GM12892 (cell line): ENCODE measurements at regions not wholly inside any gene's neighbourhood (a gene's known extent, or its start where the extent isn't known, plus 50 kb on each side); places are given as distances from the start of the nearest gene placed in this dataset.
A peak's percentile ranks its signal among the peaks of the same experiment; 100 is the strongest.
"Not testable (repeated sequence)": the region's sequence is repeated elsewhere in the genome, so short reads cannot be mapped to it uniquely, and the experiment has no call there.

ENCODE experiments used
- DNase-seq: peaks from one replicate; pipeline ENCODE4 v3.0.0; 2011; ENCODE audit not compliant: insufficient read length
- FAIRE-seq: peaks from 2 replicates; lab custom pipeline; 2011; peaks lifted over from hg19 to GRCh38; lab: Jason Lieb, UNC

DNA sequence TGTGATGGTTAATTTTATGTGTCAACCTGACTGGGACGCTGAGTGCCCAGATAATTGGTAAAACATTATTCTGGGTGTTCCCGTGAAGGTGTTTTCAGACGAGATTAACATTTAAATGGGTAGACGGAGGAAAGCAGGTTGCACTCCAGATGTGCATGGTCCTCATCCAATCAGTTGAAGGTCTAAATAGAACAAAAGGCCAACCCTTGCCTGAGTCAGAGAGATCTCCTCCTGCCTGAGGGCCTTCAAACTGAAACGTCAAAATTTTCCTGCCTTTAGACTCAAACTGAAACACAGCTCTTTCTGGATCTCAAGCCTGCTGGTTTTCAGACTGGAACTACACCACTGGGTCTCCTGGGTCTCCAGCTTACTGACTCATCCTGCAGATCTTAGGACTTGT lies 73.5 kb downstream of the NPIPA8 start:
- DNase-seq, FAIRE-seq: not testable (repeated sequence)

DNA sequence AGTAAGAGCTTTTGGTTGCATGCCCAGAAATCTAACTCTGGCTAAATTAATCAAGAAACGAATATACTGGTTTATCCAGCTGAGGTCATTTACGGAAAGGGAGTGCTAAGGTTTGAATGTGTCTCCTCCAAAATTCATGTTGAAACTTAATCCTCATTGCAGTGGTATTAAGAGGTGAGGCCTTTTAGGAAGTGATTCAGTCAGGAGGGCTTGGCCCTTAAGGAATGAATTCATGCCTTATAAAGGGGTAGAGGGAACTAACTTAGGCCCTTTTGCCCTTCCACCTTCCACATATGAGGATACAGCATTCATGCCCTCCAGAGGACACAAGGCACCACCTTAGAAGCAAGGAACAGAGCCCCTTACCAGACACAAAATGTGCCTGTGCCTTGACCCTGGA lies 74.7 kb downstream of the NPIPA8 start:
- FAIRE-seq, DNase-seq: not testable (repeated sequence)

DNA sequence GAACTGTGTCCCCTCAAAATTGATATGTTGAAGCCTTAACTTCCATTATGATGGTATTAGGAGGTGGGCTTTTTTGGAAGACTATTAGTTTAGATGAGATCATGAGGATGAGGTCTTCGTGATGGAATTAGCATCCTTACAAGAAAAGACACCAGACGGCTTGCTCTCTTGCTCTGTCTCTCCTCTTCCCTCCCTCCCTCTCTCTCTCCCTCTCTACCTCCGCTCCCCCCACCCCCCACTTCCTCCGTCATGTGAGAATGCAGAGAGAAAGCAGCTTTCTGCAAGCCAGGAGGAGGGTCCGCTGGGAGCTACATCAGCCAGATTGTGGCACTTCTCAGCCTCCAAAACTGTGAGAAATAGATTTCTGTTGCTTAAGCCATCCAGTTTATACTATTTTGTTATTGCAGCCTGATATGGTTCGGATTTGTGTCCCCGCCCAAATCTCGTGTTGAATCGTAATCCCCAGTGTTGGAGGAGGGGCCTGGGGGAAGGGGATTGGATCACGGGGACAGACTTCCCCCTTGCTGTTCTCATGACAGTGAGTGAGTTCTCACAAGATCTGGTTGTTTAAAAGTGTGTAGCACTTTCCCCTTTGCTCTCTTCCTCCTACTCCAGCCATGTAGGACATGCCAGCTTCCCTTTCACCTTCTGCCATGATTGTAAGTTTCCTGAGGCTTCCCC lies 76.9 kb downstream of the NPIPA8 start:
- FAIRE-seq: not testable (repeated sequence)

DNA sequence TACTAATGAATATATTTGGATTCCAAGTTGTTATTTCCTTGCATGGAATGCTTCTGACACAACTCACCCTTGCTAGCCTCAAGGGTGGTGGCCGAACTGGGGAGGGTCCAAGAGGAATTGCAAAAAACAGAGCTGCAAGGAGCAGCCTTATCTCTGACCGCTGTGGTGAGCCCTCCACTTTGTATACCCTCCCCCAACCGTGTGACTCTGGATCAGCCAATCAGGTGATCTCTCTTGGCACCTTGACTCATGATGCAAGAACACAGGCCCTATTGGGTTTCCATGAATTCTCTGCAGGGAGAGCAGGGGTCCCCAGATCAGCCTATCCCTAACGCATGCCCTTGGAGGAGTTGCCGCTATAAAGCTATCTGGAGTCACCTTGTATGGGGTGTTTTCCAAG lies 83.6 kb downstream of the NPIPA8 start:
- FAIRE-seq, DNase-seq: not testable (repeated sequence)

More for the DNA sequence above, 76.9 kb downstream of the NPIPA8 start:
- DNase-seq: not testable (repeated sequence)

DNA sequence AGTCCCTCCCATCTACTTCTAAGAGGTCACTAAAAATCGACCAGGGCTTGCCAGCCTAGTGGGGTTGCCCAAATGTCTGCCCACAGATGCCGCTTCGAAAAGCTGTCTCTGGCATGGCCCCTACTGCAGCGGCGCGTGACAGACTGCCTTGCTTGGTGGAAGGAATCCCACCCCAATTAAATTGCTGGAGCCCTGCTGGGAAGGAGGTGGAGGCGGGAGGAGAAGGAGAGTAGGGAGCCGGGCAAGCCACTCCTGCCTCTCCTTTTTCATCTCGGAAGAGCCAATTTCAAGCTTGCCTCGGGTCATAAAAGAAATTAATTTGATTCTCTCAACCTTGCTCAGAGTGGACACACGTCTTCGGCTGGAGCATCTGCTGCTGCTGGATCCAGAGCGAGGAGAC lies 106.0 kb downstream of the NPIPA8 start:
- DNase-seq, FAIRE-seq: not testable (repeated sequence)

GRCh38 chr16:18222054-18223009 lies 114.2 kb downstream of the NPIPA8 start:
- not testable (repeated sequence) for FAIRE-seq, DNase-seq

DNA sequence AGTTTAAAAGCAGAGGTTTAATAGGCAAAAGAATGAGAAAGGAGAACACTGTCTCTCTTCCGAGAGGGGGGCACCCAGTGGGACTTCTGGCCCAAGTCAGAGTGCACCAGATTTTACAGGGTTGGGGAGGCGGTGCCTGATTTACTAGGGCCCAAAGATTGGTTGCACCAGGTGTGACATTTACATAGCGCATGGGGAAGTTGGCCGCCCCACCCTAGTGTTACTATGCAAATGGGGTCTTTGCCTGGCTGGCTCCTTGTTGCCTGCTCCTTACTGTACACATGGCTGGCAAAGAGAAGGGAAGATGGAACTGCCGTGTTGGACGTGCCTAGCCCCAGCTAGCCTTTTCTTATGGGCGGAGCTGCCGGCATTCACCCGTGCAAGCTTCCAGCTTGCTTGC lies 118.8 kb downstream of the NPIPA8 start:
- not testable (repeated sequence) for FAIRE-seq

GRCh38 chr16:18216814-18217213 lies 119.7 kb downstream of the NPIPA8 start:
- FAIRE-seq, DNase-seq: not testable (repeated sequence)

More for the DNA sequence above, 118.8 kb downstream of the NPIPA8 start:
- DNase-seq: not testable (repeated sequence)

DNA sequence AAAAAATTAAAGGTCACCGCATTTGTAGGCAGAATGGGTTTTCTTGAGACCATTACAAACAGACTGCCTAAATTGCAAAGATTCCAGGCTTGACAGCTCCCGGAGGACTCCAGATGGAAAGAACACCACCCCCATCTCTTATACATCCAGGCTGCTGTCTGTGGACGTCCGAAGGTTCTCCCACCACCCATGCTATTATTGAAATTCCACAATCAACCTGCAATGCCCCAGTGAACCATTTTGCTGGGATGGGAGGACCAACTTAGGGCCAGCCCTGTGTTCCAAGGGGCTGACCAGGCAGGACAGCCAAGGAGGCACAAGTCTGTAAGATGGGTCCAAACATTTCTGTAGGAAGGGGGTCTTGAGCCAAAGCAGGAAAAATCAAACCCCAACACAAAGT lies 122.7 kb downstream of the NPIPA8 start:
- not testable (repeated sequence) for FAIRE-seq

DNA sequence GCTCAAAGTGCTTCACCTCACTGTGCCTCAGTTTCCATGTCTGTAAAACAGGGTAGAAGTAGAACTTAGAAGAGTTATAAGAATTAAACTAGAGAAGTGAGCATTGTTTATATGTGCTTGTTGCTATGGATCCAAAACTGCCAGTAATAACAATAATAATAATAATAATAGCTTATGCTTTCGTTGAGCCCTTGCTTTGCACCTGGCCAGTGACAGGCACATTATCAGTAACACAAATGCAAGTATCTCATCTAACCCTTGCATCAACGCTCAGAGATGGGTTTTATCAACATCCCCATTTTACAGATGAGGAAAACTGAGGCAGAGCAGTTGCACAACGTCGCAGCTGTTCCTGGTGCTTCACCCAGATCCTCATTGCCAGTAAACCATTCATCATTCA lies 125.0 kb downstream of the NPIPA8 start:
- DNase-seq: not testable (repeated sequence)

More for the DNA sequence above, 122.7 kb downstream of the NPIPA8 start:
- not testable (repeated sequence) for DNase-seq

GRCh38 chr16:18204786-18205185 lies 131.8 kb downstream of the NPIPA8 start:
- not testable (repeated sequence) for FAIRE-seq, DNase-seq

More for the DNA sequence above, 125.0 kb downstream of the NPIPA8 start:
- not testable (repeated sequence) for FAIRE-seq

DNA sequence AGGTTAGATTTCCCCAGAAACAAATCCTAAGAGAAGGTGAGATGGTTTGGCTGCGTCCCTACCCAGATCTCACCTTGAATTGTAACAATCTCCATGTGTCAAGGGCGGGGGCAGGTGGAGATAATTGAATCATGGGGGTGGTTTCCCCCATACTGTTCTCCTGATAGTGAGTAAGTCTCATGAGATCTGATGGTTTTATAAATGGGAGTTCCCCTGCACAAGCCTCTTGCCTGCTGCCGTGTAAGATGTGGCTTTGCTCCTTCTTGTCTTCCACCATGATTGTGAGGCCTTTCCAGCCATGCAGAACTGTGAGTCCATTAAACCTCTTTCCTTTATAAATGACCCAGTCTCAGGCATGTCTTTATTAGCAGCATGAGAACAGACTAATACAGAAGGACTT lies 132.2 kb downstream of the NPIPA8 start:
- not testable (repeated sequence) for FAIRE-seq, DNase-seq

- not testable (repeated sequence) for DNase-seq, FAIRE-seq
Observed at GRCh38 chr16:18201511-18201910, 135.0 kb downstream of the NPIPA8 start.

- not testable (repeated sequence) for DNase-seq, FAIRE-seq
Observed at GRCh38 chr16:18192389-18192788, 144.1 kb downstream of the NPIPA8 start.

DNA sequence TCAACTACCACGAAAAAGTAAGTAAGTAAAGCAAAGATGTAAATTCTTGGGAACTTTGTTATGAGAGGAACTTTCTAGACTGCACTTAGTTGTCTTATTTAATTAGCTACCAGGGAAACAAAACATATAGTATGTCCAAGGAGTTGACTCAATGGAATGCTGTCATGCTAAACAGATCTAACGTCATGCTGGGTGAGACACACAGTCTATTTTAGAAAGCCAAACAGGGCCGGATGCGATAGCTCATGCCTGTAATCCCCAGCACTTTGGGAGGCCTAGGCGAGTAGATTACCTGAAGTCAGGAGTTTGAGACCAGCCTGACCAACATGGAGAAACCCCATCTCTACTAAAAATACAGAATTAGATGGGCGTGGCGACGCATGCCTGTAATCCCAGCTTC lies 146.4 kb downstream of the NPIPA8 start:
- not testable (repeated sequence) for FAIRE-seq, DNase-seq

DNA sequence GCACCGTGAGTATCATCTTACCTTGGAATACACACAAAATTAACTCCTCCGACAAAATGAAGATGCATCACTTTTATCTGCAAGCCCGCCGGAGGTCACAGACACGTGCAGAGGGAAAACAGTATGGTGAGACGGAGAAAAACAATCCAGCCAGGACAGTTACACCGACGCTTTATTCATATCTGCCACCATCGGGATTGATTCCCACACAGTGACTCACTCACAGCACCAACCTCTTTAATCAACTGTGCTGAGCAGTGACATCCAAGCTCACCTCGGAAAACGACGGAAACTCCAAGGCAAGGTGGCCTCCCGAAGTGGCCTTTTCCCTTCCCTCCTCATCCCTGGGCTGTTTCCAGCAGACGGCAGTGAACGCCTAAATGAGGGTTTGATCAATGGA lies 151.8 kb downstream of the NPIPA8 start:
- FAIRE-seq, DNase-seq: not testable (repeated sequence)

DNA sequence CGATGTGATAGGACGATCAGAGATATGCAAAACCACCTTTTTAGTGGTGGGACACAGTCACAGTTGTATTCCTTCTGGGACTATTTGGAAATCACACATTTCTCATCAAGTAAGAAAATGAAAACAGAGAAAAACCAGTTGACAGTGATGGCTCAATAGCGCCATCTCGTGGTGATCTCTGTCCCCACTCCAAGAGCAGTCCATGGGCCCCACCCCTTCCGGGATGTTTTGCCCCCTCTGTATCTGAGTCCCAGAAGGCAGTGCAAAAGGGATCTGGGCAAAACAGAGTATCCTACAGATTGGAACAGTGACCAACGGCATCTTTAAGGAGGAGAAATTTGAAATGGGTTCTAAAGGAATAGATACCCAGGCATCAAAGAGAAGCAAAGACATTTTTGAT lies 155.5 kb downstream of the NPIPA8 start:
- DNase-seq: not testable (repeated sequence)
- peak; percentile 64 for FAIRE-seq

DNA sequence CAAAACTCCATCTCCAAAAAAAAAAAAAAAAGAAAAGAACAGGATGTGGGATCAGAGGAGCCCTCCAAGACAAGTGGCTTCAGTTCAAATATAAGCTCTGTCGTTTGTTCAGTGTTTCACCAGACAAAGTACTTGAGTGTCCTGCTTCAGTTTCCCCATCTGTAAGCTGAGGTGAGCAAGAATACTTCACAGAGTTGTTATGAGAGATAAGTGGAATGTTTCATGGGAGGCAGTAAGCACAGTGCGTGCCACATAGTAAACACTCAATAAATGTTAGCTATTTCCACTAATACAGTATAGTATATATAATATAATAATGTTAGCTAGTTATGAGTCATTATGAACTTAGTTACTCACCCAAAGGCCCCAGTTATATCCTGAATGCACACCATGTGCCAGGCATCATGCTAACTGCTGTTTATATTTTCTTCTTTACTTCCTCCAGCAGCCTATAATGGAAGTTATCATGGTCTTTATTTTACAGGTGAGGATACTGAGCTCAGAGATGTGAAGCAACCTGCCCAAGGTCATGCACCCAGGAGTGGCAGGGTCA lies 162.5 kb downstream of the NPIPA8 start:
- FAIRE-seq, DNase-seq: not testable (repeated sequence)

DNA sequence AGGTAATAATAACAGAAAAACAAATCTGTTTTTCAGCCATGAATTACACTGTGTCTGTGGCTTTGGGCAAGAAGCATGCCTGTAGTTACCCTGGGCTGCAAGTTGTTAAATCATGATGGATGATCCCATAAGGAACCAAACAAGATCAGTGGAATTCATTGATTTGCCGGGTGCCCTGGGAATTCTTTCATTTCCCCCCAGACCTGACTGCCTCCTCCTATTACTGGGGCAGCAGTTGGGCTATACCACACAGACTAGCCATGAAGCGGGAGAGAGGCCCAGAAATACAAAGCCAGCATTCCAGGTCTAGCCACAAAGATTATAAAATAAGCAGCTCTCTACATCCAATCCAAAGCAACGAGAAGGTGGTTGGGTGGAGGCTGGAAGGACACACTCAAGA lies 174.2 kb downstream of the NPIPA8 start:
- not testable (repeated sequence) for FAIRE-seq

DNA sequence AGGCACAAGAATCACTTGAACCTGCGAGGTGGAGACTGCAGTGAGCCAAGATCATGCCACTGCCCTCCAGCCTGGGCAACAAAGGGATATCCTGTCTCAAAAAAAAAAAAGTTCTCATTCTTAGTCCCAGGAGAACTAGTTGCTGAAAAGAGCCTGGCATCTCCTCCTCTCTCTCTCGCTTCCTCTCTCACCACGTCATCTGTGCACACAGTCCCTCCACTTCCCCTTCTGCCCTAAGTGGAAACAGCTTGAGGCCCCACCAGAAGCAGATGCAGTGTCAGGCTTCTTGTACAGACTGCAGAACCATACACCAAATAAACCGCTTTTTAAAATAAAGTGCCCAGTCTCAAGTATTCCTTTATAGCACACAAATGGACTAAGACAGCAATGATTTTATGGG lies 175.3 kb downstream of the NPIPA8 start:
- DNase-seq, FAIRE-seq: not testable (repeated sequence)

More for the DNA sequence above, 174.2 kb downstream of the NPIPA8 start:
- not testable (repeated sequence) for DNase-seq
